ENCODE measurements at regions not wholly inside any gene's neighbourhood (a gene's known extent, or its start where the extent isn't known, plus 50 kb on each side); places are given as distances from the start of the nearest gene placed in this dataset.
"Not testable (repeated sequence)": the region's sequence is repeated elsewhere in the genome, so short reads cannot be mapped to it uniquely, and the experiment has no call there.

- no peak for DNase-seq (ENCODE audit: low read depth in 2 of 2, low spot score in 1 of 2)
Measured at GRCh38 chr16:26768385-26769010, 298.2 kb upstream of the C16orf82 start.

- no peak for DNase-seq (ENCODE audit: low read depth in 2 of 2, low spot score in 1 of 2)
Measured at GRCh38 chr16:26770547-26770946, 296.2 kb upstream of the C16orf82 start.

- DNase-seq (ENCODE audit: low read depth in 2 of 2, low spot score in 1 of 2) = no peak
Measured at GRCh38 chr16:26772503-26772902, 294.2 kb upstream of the C16orf82 start.

GRCh38 chr16:26777821-26778220 lies 288.9 kb upstream of the C16orf82 start:
- no peak for DNase-seq (ENCODE audit: low read depth in 2 of 2, low spot score in 1 of 2)

- DNase-seq (ENCODE audit: low read depth in 2 of 2, low spot score in 1 of 2) = no peak
Measured at GRCh38 chr16:26787924-26788323, 278.8 kb upstream of the C16orf82 start.

GRCh38 chr16:26791169-26791568 lies 275.6 kb upstream of the C16orf82 start:
- DNase-seq (ENCODE audit: low read depth in 2 of 2, low spot score in 1 of 2) = no peak

GRCh38 chr16:26795184-26795583 lies 271.5 kb upstream of the C16orf82 start:
- DNase-seq (ENCODE audit: low read depth in 2 of 2, low spot score in 1 of 2) = no peak

GRCh38 chr16:26801628-26802027 lies 265.1 kb upstream of the C16orf82 start:
- DNase-seq (ENCODE audit: low read depth in 2 of 2, low spot score in 1 of 2) = no peak

- DNase-seq (ENCODE audit: low read depth in 2 of 2, low spot score in 1 of 2) = no peak
Measured at GRCh38 chr16:26802440-26802839, 264.3 kb upstream of the C16orf82 start.

- no peak for DNase-seq (ENCODE audit: low read depth in 2 of 2, low spot score in 1 of 2)
Measured at GRCh38 chr16:26802965-26803364, 263.8 kb upstream of the C16orf82 start.

GRCh38 chr16:26806657-26807056 lies 260.1 kb upstream of the C16orf82 start:
- no peak for DNase-seq (ENCODE audit: low read depth in 2 of 2, low spot score in 1 of 2)

GRCh38 chr16:26809461-26809860 lies 257.3 kb upstream of the C16orf82 start:
- no peak for DNase-seq (ENCODE audit: low read depth in 2 of 2, low spot score in 1 of 2)

- DNase-seq (ENCODE audit: low read depth in 2 of 2, low spot score in 1 of 2) = no peak
Measured at GRCh38 chr16:26816266-26816665, 250.5 kb upstream of the C16orf82 start.

GRCh38 chr16:26816885-26817571 lies 249.7 kb upstream of the C16orf82 start:
- no peak for DNase-seq (ENCODE audit: low read depth in 2 of 2, low spot score in 1 of 2)

- DNase-seq (ENCODE audit: low read depth in 2 of 2, low spot score in 1 of 2) = no peak
Measured at GRCh38 chr16:26818393-26818792, 248.3 kb upstream of the C16orf82 start.

GRCh38 chr16:26824469-26824868 lies 242.3 kb upstream of the C16orf82 start:
- no peak for DNase-seq (ENCODE audit: low read depth in 2 of 2, low spot score in 1 of 2)

GRCh38 chr16:26826500-26826899 lies 240.2 kb upstream of the C16orf82 start:
- DNase-seq (ENCODE audit: low read depth in 2 of 2, low spot score in 1 of 2) = no peak

- no peak for DNase-seq (ENCODE audit: low read depth in 2 of 2, low spot score in 1 of 2)
Measured at GRCh38 chr16:26827386-26827785, 239.3 kb upstream of the C16orf82 start.

GRCh38 chr16:26830428-26831127 lies 236.1 kb upstream of the C16orf82 start:
- no peak for DNase-seq (ENCODE audit: low read depth in 2 of 2, low spot score in 1 of 2)

GRCh38 chr16:26836114-26836513 lies 230.6 kb upstream of the C16orf82 start:
- not testable (repeated sequence) for DNase-seq (ENCODE audit: low read depth in 2 of 2, low spot score in 1 of 2)

- DNase-seq (ENCODE audit: low read depth in 2 of 2, low spot score in 1 of 2) = no peak
Measured at GRCh38 chr16:26838931-26839330, 227.8 kb upstream of the C16orf82 start.

- DNase-seq (ENCODE audit: low read depth in 2 of 2, low spot score in 1 of 2) = no peak
Measured at GRCh38 chr16:26840691-26841090, 226.0 kb upstream of the C16orf82 start.
